GM04504 (cell line): ENCODE measurements at regions not wholly inside any gene's neighbourhood (a gene's known extent, or its start where the extent isn't known, plus 50 kb on each side); places are given as distances from the start of the nearest gene placed in this dataset.
"Not testable (repeated sequence)": the region's sequence is repeated elsewhere in the genome, so short reads cannot be mapped to it uniquely, and the experiment has no call there.

Experiments used
- DNase-seq: peaks from one replicate; pipeline ENCODE4 v3.0.0-alpha.2; 2012; ENCODE audit warnings: low read depth

DNA sequence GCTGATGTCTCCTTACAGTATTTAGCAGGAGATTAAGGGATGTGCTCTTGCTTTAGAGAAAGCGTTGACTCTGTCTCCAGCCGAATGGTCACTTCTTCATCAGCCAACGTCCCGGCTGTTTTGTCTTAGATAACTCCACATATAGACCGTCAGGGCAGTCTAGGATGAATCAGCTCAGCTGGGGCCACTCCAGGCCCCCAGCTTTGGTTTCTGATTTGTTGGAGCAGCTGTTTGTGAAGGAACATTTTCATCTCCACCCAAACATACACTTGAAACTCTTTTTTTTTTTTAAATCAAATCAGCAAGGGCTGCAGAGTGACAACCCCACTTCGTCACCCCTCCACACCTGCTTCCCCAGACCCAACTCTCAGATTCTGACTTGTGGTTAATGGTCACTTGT, 206.1 kb upstream of the GALNT2 start:
- DNase-seq: no peak

DNA sequence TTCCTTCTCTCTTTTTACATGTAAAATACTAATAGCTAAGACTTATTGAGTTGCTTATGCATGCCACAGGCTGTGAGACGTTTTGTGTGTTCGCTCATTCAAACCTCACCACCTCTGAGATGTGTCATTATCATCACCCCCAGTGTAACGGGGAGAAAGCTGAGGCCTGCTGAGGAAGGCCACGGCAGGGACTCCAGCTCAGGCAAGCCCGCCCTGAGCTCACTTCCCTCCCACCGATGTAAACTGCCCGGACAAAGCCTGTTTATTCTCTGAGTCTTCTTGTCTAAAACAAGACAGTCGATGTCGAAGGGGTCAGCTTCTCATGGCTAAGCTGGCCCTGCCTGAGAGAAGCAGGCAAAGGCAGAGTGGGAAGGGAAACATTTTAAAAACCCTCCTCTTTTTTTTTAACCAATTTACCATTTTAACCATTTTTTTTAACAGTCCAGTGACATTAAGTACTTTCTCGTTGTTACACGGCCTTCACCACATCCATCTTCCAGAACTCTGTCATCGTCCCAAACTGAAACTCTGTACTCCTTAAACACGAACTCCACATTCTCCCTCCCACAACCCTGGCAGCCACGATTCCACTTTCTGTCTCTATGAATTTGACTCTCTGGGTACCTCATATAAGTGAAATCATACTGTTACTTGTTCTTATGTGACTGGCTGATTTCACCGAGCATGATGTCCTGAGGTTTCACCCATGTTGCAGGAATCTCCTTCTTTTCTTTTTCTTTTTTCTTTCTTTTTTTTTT, 204.8 kb upstream of the GALNT2 start:
- DNase-seq: no peak

- no peak for DNase-seq
Observed at GRCh38 chr1:229863651-229864545, 203.1 kb upstream of the GALNT2 start.

- DNase-seq: no peak
Observed at GRCh38 chr1:229864686-229865230, 202.3 kb upstream of the GALNT2 start.

- DNase-seq: not testable (repeated sequence)
Observed at GRCh38 chr1:229865321-229865720, 201.7 kb upstream of the GALNT2 start.

- DNase-seq: no peak
Observed at GRCh38 chr1:229867726-229868125, 199.3 kb upstream of the GALNT2 start.

- no peak for DNase-seq
Observed at GRCh38 chr1:229869240-229869639, 197.8 kb upstream of the GALNT2 start.

- no peak for DNase-seq
Observed at GRCh38 chr1:229869687-229870086, 197.4 kb upstream of the GALNT2 start.

DNA sequence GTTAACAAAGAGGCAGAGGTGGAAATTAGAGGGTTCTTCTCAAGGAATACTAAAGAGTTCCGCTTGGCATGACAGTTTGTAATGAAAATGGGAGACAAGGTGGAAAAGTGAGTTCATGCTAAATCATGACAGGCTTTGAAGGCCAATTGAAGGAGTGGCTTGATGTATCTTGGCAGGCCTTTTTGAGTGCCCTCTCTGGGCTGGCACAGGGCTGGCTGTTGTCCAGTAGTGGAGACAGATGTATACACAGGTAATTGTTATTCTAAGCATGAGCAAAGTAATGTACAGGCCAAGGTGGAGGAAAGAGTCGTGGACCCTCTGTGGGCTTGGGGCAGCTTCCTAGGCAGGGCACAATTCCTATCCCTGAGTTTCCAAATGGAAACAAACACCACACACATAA, 196.7 kb upstream of the GALNT2 start:
- no peak for DNase-seq

GRCh38 chr1:229871078-229871676, 195.9 kb upstream of the GALNT2 start:
- DNase-seq: no peak

DNA sequence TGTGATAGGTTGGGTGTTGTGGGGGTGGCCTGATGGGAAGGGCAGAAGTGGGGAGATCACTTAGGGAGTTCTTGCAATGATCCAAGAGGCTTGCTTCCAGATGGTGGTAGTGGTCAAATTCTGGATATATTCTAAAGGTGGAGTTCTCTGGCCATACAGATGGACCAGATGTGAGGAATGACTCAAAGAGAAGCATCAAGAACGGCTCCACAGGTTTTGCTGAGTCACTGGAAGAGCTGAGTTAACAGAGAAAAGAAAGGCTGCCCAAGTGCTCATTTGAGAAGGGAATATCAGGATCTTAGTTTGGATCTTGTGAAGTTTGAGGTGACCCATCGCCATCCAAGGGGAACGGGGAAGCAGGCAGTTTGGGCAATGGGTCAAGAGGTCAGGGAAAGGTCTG, 192.9 kb upstream of the GALNT2 start:
- DNase-seq: no peak

DNA sequence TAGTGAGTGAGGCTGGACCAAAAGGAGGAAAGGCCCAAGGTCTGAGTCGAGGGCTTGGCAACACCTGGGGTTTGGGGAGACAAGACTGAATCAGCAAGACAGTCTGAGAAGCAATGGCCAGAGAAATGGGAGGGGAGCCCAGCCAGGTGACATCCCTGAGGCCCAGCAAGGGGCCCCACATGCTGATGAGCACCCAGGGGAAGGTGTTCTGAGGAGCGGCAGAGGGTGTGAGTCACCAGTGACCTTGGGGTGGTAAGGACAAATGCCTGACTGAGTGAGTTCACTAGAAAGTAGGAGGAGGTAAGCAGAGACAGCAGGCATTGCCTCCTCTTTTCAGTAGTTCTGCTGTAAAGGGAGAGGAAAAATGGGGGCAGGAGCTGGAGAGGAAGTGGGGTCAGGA, 192.4 kb upstream of the GALNT2 start:
- DNase-seq: no peak

DNA sequence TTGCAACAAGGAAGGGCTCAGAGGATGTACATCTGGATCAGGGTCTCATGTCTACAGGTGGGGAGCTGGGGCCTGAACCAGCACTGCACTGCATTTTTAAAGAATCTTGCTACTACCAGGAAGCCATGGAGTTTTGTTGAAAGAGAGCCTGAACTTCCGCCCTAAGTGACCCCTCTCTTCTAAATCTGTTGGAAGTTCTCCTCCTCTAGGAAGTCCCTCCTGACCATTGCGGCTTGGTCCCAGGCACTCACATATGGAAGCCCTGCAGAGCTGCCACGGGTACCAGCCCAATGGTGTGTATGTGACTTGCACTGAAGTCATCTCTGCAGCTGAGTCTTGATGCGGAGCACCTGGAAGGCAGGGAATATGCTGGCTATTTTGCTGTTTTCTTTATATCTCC, 192.0 kb upstream of the GALNT2 start:
- DNase-seq: no peak

DNA sequence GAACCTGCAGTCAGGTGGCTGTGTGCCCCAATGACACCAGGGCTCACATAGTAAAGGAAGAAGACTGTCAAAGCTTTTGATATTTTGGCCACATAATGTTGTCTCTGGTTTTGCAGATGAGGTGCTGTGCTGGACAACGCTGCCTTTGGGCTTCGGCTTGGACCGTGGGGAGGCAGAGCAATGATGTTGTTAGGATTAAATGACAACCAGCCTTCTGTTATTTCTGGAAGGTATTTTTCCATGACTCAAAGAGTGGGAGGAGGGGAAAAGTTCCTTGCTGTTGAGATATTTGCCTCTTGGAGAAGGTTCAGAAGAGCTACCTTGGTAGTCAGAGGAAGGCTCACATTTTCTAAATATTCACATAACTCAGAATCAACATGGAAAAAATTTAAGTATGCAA, 187.3 kb upstream of the GALNT2 start:
- DNase-seq: no peak

DNA sequence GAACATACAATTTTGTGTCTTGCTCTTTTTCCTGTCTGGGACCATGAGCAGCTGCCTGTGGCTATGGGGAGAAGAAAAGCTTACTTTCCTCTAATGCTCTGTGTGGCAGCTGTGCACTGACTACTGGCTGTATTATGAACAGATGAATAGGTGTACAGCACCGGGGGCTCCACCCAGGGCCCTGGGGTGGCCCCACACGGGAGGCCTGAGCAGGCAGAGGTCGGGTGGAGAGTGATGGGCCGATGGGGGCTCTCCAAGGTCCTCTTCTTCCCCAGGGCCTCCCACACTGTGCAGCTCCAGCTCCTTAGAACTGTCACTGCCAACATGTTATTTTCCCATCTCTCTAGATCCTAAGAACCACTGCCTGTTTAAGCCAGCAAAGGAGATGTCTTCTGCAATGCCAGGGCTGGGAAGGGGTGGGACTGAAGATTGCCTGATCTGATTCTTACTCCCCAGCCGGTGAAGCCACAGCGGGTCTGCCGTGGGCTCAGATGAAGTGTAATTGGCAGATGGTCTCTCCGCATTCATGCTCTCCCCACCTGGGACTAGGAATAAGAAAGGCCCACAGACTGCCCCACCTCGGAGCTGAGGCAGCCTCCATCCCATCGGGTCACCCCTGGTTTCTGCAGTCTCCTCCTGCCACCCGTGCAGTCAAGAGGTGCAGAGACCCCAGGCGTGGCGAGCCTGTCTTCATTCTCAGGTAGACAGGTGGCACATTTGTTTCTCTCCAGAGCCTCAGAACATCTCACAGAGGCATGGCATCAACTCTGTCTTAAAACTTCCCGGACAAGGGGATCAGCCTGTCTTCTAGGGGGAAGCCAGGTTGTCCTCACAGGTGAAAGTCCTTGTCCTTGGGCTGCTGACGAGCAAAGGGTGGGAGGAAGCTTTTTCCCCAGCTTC, 186.5 kb upstream of the GALNT2 start:
- no peak for DNase-seq

DNA sequence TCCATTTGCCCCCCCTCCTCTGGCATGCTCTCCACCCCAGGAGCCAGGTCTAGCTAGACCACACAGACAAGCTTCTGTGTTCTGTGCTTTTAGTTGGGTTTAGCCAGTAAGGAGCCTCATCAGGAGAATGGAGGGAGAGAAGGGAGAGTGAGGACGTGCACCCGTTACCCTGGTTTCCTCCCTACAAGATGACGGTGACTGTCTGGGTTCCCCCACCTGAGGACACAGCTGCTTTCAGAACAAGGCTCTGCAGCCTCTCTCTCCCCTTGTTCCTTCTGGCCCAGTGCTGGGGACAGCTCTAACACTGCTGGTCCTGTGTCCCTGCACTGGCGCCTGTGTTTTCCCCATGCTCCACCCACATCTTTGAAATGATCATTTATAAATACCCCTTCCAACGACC, 184.4 kb upstream of the GALNT2 start:
- no peak for DNase-seq

- no peak for DNase-seq
Observed at GRCh38 chr1:229883504-229884200, 183.4 kb upstream of the GALNT2 start.

GRCh38 chr1:229884765-229885164, 182.3 kb upstream of the GALNT2 start:
- DNase-seq: no peak

DNA sequence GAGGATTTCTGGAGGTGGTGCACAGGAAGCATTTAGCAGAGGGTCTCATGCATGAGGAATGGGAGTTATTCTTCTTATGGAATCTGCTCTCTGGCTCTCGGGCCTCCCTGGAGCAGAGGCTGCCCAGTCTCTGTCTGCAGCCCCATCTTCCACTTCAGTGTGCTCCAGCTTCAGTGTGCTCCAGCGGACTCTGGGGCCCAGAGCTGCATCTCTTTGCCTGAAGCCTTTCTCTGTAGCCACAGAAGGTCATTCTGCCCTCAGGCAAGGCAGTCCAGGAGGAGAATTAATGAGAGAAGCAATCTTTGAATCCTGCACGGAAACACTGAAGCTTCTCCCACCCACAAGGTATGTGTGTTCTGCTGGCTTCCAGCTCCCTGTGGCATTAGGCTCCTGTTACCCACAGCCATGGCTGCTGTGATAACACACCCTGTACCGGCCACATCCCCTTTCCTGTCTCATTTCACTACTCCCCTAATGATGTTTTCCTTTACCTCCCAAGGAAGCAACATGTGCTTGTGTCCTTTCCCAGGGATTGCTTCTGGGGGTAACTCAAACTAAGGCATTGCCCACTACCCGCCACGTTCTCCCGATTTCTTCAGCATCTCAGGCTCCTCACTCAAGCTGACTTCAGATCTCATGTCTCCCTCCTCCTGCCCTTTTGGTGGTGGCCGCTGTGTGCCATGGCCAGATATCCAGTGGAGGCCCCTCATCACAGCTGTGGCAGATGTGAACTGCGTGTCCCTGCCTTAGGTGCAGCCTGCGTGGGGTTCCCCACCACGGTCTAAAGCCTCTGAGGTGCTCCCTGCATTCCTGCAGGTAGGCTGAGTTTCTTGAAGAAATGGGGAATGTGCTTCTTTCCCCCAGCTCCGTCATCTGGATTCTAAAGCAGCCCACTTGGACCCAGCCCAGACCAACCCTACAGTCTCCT, 181.2 kb upstream of the GALNT2 start:
- no peak for DNase-seq

DNA sequence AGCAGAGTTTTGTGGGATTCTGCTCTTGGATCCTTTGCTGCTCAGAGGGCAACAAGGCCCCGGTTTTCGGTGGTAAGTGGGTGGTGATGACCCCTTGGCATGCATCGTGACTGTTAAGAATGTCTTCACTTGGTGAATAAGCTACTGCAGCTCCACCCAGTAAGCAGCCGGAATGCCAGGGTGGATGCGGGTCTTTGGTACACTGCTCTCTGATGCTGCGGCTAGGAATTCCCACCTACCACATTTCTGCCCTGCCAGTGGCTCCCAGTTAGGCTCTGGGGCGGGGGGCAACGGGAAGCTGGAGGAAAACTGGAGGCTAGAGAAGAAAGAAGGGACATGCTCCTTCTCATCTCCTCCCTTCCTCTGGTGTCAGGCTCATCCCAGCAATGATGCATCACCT, 180.4 kb upstream of the GALNT2 start:
- DNase-seq: no peak
